Pancreas (tissue), 10 donors: ENCODE measurements at regions not wholly inside any gene's neighbourhood (a gene's known extent, or its start where the extent isn't known, plus 50 kb on each side); places are given as distances from the start of the nearest gene placed in this dataset.

Experiments
- ATAC-seq, 4 donors: fragments of 200-7000 bp; cut with Tn5 transposase; one replicate each; pipeline versions ENCODE4 v1.8.0 to v1.9.1; 2020; ENCODE audit warnings: mild to moderate bottlenecking in 4 of 4, moderate library complexity in 4 of 4
- DNase-seq, 6 donors: peaks; one replicate each; pipeline ENCODE4 v3.0.0-alpha.2; 2020
- FAIRE-seq: peaks from 2 replicates; lab custom pipeline; 2012; peaks lifted over from hg19 to GRCh38; lab: Jason Lieb, UNC
- H3K27ac ChIP-seq, 4 donors: fragments of 200-600 bp; sonication (generic); 1 replicate in 3 of 4; 2 replicates in 1 of 4; pipeline versions ENCODE4 v1.5.0 to v1.8.0; 2020
- H3K27me3 ChIP-seq, 4 donors: fragments of 200-600 bp; one replicate each; pipeline ENCODE4 v1.8.0; 2021
- H3K36me3 ChIP-seq, 3 donors: fragments of 200-600 bp; sonication (generic) in 1 of 3; one replicate each; pipeline versions ENCODE4 v1.5.0 to v1.8.0; 2020 to 2021
- H3K4me1 ChIP-seq, 3 donors: fragments of 200-600 bp; one replicate each; pipeline ENCODE4 v1.8.0; 2021
- H3K4me3 ChIP-seq, 4 donors: fragments of 200-600 bp; sonication (generic) in 2 of 4; one replicate each; pipeline versions ENCODE4 v1.5.0 to v1.8.0; 2020 to 2021
- H3K9me3 ChIP-seq, 4 donors: fragments of 200-600 bp; one replicate each; pipeline ENCODE4 v1.8.0; 2021
- WGBS, 2 donors: extraction: QIAGEN DNeasy Blood & Tissue Kit; methylation state at CpG; one replicate each; pipeline ENCODE4 v1.1.7; 2013; 5-methylcytosine and 5-hydroxymethylcytosine counted together
- intact Hi-C, 3 donors: fragments of 100-400 bp; cut with DNase I; formaldehyde crosslinking; loops; one replicate each; pipeline versions ENCODE4 v1.11.1 to v1.14.2; 2022
- TF ChIP-seq, protein P1 (sequence below), 4 donors: fragments of 200-600 bp; sonication (generic) in 3 of 4; IDR thresholded peaks; one replicate each; pipeline versions ENCODE4 v1.5.0 to v1.8.0; 2021; ENCODE audit warnings: antibody characterized with exemption in 4 of 4
- donor health status: healthy with polysubstance abuse.
- donor health status: DM: no; HTN: no; CAD: no; lungs with moderate emphysema.
- donor health status: DM: no; HTN: no; CAD: no.
- donor health status: control.
- donor health status: control.
- donor health status: Bipolar disorder and iron deficiency.
- donor health status: DM: yes; HTN: yes; CAD: no.
- donor health status: DM: no; HTN: no; CAD: no.
- donor health status: DM: no; HTN: no; CAD: no.
- donor health status: DM: yes; HTN: yes; CAD: no.

DNA sequence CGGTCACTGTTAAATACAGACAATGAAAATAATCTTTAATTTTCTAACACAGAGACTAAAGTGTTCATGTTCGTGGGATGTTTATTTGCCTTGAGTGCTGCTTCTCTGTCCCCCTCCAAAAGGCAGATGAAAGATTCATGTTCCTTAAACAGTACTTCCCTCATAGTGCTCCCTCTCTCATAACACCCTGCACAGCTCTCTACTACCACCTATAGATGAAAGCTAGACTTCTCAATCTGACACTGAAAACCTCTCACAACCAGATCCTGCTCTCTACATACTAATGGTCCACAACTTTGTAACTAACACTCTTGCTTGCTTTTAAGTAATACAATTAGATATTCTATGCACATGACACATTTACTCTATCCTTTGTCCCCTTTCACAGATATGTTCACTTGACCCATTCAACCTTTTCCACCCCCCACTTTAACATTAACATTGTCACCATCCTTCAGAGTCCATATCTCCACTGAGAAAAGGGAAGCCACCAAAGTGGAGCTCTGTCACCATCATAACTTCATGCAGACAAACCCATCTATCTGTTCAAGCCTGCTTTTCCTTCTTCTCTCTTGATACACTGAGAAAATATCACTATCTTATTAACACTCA, 266.4 kb upstream of the USP15 start:
- H3K4me3 ChIP-seq = no peak overlapping the region
- WGBS, 2 donors = 46 to 49% methylated on average over 2 of the region's 2 CpGs
- FAIRE-seq (no peak), ATAC-seq (peak in 3 of 4 donors; percentile 76 to 88 (median 84)), DNase-seq (no peak)
- H3K27me3 ChIP-seq = no peaks in the 10 kb centered on the region
- no peaks in the 10 kb centered on the region for H3K4me1 ChIP-seq
- H3K27ac ChIP-seq = no peak overlapping the region
- intact Hi-C loops = no loop called here
- H3K36me3 ChIP-seq = no peaks in the 10 kb centered on the region
- no peaks in the 10 kb centered on the region for H3K9me3 ChIP-seq
- TF ChIP-seq, protein P1, sequence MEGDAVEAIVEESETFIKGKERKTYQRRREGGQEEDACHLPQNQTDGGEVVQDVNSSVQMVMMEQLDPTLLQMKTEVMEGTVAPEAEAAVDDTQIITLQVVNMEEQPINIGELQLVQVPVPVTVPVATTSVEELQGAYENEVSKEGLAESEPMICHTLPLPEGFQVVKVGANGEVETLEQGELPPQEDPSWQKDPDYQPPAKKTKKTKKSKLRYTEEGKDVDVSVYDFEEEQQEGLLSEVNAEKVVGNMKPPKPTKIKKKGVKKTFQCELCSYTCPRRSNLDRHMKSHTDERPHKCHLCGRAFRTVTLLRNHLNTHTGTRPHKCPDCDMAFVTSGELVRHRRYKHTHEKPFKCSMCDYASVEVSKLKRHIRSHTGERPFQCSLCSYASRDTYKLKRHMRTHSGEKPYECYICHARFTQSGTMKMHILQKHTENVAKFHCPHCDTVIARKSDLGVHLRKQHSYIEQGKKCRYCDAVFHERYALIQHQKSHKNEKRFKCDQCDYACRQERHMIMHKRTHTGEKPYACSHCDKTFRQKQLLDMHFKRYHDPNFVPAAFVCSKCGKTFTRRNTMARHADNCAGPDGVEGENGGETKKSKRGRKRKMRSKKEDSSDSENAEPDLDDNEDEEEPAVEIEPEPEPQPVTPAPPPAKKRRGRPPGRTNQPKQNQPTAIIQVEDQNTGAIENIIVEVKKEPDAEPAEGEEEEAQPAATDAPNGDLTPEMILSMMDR (IDR thresholded peaks at IDR 0.05) = peak in 3 of 4 donors; percentile 23 to 52 (median 30)

DNA sequence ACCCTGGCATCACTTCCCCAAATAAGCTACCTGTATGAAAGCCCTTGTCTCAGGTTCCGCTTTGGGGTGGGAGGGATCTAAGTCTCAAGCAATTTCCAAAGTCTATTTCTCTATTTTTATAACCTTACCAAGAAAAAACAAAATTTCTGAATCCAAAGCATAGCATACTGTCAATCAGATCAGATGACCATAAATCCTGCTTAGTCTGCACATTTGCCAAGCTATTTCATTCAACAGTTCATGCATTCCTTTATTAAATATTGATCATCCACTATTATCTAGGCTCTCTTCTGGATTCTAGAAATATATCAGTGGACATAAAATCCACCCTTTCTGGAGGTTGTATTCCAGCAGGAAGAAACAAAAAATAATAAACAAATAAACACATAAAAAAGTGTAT, 263.5 kb upstream of the USP15 start:
- no peak overlapping the region for H3K27ac ChIP-seq
- H3K36me3 ChIP-seq = no peaks in the 10 kb centered on the region
- 86 to 100% methylated on average over 1 of the region's 1 CpG for WGBS, 2 donors
- intact Hi-C loops = no loop called here
- DNase-seq (no peak), FAIRE-seq (no peak), ATAC-seq (no peak)
- H3K9me3 ChIP-seq = no peaks in the 10 kb centered on the region
- H3K4me1 ChIP-seq = no peaks in the 10 kb centered on the region
- H3K27me3 ChIP-seq = no peaks in the 10 kb centered on the region
- TF ChIP-seq, protein P1 (IDR thresholded peaks at IDR 0.05) = no peak
- H3K4me3 ChIP-seq = no peak overlapping the region

DNA sequence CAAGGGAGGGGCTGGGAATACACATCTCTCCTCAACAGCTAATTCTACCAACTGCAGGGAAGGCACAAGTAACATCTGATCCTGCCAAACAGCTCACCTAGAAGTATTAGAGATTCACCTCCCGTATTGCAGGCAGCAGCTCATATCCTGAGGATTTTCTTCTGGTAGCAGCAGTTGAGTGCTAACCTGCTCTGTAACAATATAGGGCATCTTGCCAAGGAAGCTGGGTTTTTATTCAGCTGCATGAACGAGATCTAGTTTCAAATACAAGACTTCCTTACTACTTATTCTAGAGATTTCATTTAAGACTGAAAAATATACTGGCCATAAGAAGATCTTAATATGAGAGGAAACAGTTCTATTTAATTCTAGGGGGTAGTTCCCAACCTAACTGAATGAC, 261.4 kb upstream of the USP15 start:
- DNase-seq (no peak), FAIRE-seq (no peak), ATAC-seq (no peak)
- 15 to 16% methylated on average over 2 of the region's 2 CpGs for WGBS, 2 donors
- H3K9me3 ChIP-seq = no peaks in the 10 kb centered on the region
- no peaks in the 10 kb centered on the region for H3K4me1 ChIP-seq
- H3K27me3 ChIP-seq = no peaks in the 10 kb centered on the region
- intact Hi-C loops = no loop called here
- no peak overlapping the region for H3K27ac ChIP-seq
- H3K4me3 ChIP-seq = no peak overlapping the region
- TF ChIP-seq, protein P1 (IDR thresholded peaks at IDR 0.05) = no peak
- H3K36me3 ChIP-seq = no peaks in the 10 kb centered on the region

DNA sequence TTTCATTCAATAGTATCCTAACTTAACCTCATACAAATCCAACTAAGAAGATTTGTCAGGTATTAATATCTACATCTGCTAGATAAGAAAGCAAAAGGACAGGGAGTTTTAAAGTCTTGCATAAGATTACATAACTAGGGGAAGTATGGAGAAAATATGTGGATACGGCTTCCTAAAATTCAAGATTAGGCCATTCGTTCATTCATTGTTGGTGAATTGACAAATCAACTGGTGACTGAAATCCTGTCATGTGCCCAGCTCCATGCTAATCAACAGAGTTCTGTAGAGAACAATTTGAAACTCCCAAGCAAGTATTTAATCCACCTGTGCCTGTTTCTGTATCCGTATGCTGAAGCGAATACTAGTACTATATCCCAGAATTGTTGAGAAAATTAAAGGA, 260.9 kb upstream of the USP15 start:
- 48 to 51% methylated on average over 4 of the region's 4 CpGs for WGBS, 2 donors
- intact Hi-C loops = no loop called here

DNA sequence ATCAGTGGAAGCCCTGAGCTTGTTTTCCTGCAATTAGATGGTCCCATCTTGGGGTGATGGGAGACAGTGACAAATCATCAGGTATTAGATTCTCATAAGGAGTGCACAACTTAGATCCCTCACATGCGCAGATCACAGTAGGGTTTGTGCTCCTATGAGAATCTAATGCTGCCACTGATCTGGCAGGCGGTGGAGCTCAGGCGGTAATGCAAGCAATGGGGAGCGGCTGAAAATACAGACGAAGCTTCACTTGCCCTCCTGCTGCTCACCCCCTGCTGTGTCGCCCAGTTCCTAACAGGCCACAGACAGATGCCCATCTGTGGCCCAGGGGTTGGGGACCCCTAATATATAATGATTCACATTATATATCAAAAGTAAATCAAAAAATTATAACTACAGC, 258.8 kb upstream of the USP15 start:
- no peak for FAIRE-seq
- TF ChIP-seq, protein P1 (IDR thresholded peaks at IDR 0.05) = no peak
- no peaks in the 10 kb centered on the region for H3K4me1 ChIP-seq
- H3K9me3 ChIP-seq = no peaks in the 10 kb centered on the region
- H3K27me3 ChIP-seq = no peaks in the 10 kb centered on the region
- intact Hi-C loops = no loop called here
- WGBS, 2 donors = 90 to 95% methylated on average over 6 of the region's 6 CpGs
- H3K36me3 ChIP-seq = no peaks in the 10 kb centered on the region
- no peak for DNase-seq
- no peak for ATAC-seq
- no peak overlapping the region for H3K27ac ChIP-seq
- H3K4me3 ChIP-seq = no peak overlapping the region

More for the DNA sequence above, 260.9 kb upstream of the USP15 start:
- TF ChIP-seq, protein P1 (IDR thresholded peaks at IDR 0.05) = no peak
- ATAC-seq (no peak), FAIRE-seq (no peak), DNase-seq (no peak)
- no peaks in the 10 kb centered on the region for H3K27me3 ChIP-seq
- H3K4me1 ChIP-seq = no peaks in the 10 kb centered on the region
- no peak overlapping the region for H3K27ac ChIP-seq
- no peaks in the 10 kb centered on the region for H3K9me3 ChIP-seq
- H3K36me3 ChIP-seq = no peaks in the 10 kb centered on the region
- H3K4me3 ChIP-seq = no peak overlapping the region
